HG03095 (cell line): ENCODE measurements at regions not wholly inside any gene's neighbourhood (a gene's known extent, or its start where the extent isn't known, plus 50 kb on each side); places are given as distances from the start of the nearest gene placed in this dataset.

Source experiments
- ATAC-seq: cut with Tn5 transposase; IDR thresholded peaks from one replicate; pipeline ENCODE4 v1.9.1; 2021; ENCODE audit warnings: moderate library complexity; ENCODE audit not compliant: unreplicated experiment

DNA sequence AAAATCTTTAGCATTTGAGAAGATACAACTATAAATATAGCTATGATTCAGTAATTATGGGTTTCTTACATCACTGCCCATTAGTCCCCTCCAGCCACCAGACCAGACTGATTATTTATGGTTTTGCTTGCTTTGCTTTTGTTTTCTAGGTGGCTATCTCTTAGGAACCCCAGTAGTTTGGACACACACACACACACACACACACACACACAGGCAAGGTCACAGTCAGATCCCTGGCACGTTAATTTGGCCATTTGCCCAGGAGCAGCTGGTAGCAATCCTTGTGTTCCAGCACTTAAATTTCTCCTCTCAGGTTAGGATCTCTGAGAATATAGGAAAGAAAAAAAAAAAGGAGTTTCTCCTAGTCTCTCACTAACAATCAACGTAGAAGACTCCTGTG is 90.2 kb upstream of the RESF1 start:
- ATAC-seq = no peak

DNA sequence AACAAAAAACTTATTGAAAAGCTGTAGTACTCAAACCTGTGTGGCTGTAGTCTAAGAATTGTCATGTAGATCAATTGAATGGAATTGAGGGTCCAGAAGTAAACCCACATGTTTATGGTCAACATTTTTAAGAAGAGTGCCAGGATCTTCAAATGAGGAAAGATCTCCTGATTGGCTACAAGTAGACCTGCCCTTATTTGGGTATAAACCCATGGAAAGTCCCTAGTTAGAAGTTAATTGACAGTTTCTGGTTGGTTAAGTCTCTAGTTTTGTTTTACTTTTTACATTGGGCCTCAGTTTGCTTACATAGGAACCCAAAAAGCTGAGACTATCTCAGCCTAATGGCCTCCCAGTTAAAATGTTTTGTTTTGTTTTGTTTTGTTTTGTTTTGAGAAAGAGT is 91.9 kb upstream of the RESF1 start:
- no peak for ATAC-seq

DNA sequence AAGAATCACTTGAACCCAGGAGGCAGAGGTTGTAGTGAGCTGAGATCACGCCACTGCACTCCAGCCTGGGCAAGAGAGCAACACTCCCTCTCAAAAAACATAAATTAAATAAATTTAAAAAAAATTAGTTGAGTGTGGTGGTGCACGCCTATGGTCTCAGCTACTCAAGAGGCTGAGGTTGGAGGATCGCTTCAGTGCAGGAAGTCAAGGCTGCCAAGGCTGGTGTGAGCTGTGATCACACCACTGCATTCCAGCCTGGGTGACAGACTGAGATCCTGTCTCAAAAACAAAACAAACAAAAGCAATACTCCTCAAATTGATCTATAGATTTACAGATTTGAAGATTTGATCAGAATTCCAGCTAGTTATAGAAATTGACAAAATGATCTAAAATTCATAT is 92.7 kb upstream of the RESF1 start:
- no peak for ATAC-seq

GRCh38 chr12:31865023-31865422 is 94.2 kb upstream of the RESF1 start:
- ATAC-seq = no peak

DNA sequence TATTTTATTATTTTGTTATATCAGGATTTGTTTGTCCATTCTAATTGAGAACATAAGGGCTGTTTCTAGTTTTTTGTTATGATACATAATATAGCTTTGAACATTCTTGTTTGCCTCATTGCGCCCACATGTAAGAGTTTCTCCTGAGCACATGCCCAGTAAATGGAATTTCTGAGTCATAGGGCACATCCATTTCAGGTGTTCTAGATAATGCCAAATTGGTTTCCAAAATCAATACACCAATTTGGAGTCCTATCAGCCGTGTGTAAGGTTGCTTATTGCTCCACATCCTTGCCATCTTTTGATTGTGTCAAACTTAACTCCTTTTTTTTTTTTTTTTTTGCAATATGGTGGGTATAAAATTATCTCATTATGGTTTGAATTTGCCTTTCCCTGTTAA is 97.9 kb upstream of the RESF1 start:
- ATAC-seq = no peak

DNA sequence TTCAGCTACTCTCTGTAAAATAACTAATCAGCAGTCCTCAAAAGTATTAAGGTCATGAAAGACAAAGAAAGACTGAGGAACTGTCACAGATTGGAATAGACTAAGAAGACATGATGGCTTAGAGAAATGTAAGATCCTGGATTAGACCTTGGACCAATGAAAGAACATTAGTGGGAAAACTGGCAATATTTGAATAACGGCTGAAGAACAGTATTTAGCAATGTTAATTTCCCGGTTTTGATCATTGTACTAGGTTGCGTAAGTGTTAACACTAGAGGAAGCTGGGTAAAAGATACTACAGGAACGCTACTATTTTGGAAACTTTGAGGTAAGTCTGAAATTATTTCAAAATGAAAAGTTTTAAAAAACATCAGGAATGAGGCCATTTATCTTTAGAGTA is 98.8 kb upstream of the RESF1 start:
- ATAC-seq = no peak

GRCh38 chr12:31859232-31859977 is 99.8 kb upstream of the RESF1 start:
- ATAC-seq = no peak

GRCh38 chr12:31855427-31855826 is 103.8 kb upstream of the RESF1 start:
- ATAC-seq = no peak

DNA sequence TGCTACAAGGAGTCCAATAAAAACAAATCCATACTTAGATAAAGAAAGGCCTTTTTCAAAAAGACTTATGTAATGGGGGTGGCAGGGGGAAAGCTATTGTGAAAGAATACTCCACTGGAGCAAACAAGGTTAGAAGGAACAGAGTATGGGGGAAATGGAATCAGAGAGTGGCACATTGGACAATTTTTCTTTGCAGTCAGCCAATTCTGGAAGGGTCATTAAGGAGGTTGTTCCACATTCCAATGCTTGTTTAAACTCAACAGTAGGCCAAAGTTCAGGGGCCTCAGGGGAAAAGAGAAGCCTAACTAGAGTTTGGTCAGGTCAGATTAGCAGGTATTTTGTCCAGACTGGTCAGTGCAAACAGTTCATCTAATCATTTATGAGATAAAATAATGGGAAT is 105.2 kb upstream of the RESF1 start:
- no peak for ATAC-seq

- no peak for ATAC-seq
Observed at GRCh38 chr12:31853520-31853919, 105.7 kb upstream of the RESF1 start.

DNA sequence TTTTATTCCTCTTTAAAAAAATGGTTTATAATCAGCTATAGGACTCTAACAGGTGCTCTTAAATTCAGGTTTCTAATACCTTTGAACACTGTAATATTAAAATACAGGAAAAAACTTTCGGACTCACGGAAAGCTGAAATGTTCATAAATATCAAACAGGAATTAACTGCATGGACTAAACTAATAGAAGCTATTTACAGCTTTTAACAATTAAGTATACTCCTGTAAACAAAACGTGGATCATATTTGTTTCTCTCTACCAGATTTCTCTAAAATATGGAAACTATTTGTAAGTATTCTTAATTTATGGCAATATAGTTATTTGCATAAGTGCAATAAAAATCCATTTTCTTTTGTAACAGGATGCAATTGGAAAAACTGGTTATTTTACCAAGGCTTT is 108.9 kb upstream of the RESF1 start:
- ATAC-seq = no peak

DNA sequence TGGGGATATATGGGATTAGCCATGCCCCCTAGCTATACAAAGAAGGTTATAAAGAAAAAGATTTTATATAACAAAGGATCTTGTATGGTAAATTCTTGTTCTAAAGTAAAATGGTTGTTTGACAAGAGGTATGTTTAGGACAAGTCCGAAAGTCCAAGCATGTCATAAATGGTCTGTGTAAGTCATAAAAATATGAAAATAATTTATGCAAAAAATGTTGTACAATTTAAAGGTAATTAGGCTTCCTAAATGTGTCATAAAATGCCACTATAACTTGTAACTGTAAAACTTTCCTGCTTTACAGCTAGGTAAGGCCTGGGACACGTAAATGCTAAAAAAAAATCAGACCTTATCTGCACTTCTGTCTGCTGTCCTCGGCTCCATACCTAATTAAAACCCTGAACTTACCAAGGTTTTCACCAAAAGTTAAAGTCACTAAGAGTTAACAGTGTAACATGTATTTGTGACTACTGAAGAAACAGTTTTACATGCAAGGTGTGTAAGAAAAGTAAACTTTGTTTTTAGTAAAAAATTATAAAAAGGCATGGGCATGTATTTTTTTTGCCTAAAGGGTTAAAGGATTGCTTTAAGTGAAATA is 110.0 kb upstream of the RESF1 start:
- no peak for ATAC-seq

- ATAC-seq = no peak
Observed at GRCh38 chr12:31846405-31846804, 112.8 kb upstream of the RESF1 start.

GRCh38 chr12:31845613-31846322 is 113.4 kb upstream of the RESF1 start:
- no peak for ATAC-seq

DNA sequence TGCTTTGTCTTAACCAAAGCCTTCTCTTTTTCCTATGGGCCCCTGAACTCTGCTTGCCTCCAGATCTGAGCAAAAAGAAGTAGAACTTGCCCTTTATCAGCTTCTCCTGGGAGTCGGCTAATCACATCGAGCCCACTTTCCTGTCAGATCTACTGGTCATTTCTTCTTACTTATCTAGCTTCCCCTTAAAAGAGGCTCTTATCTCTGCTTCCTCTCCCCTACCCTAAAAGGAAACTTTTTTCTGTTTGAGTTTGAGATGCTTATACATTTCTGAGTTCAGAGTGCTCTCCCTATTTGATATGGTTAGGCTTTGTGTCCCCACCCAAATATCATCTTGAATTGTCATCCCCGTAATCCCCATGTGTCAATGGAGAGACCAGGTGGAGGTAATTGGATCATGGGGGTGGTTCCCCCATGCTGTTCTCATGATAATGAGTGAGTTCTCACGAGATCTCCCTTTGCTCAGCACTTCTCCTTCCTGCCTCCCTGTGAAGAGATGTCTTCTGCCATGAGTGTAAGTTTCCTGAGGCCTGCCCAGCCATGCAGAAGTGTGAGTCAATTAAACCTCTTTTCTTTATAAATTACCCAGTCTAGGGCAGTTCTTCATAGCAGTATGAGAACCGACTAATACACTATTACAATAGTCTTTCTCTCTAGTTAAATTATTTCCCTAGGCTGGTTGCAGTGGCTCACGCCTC is 114.7 kb upstream of the AMN1 start:
- no peak for ATAC-seq

GRCh38 chr12:31837913-31838312 is 109.1 kb upstream of the AMN1 start:
- ATAC-seq = no peak

DNA sequence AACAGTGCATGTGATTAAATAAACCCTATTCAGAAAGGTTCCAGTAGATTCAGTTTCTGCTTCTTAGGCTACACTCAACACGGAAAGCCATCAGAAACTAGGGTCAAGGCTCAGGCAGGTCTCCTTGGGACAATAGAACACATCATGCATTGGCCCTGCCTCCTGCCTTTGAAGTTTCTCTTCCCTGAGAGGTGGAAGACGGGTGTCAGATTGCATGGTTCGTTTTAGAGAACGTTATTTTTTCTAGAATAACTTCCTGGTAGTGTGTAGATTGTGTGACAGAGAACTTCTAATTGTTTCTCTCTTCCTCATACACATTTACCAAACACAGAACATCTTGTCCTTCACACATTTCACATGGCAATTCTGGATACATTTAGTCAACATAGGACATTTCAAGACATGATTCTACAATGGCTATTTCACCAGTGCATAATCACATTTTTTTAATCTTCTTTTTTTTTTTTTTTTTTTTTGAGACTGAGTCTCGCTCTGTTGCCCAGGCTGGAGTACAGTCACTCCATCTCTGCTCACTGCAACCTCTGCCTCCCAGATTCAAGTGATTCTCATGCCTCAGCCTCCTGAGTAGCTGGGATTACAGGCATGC is 106.6 kb upstream of the AMN1 start:
- ATAC-seq = no peak

DNA sequence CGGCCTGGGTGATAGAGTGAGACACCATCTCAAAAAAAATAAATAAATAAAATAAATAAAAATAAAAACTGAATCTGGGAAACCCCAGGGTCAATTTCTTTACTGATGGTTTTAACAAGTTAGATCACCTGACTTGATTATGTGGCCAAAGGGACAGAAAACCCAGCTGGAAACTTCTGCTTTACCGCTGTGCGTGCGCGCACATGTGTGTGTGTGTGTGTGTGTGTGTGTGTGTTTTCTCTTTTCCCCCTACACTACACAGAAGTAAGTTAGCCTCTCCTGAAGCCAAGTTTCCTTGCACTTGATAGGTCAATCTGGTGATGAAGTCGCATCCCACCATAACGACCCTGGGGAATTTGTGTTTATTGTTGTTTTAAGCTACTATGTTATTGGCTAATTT is 105.3 kb upstream of the AMN1 start:
- ATAC-seq = no peak

- peak; percentile 76 for ATAC-seq
Observed at GRCh38 chr12:31832740-31833729, 104.2 kb upstream of the AMN1 start.

- no peak for ATAC-seq
Observed at GRCh38 chr12:31828071-31828470, 99.2 kb upstream of the AMN1 start.
